Small intestine (tissue), 7 donors: ENCODE measurements at regions not wholly inside any gene's neighbourhood (a gene's known extent, or its start where the extent isn't known, plus 50 kb on each side); places are given as distances from the start of the nearest gene placed in this dataset.

Source experiments
- DNase-seq, 2 donors: peaks; one replicate each; pipeline versions ENCODE4 v3.0.0 to v3.0.0-alpha.2; 2013
- FAIRE-seq: peaks from 2 replicates; lab custom pipeline; 2012; peaks lifted over from hg19 to GRCh38; lab: Jason Lieb, UNC
- H3K27ac ChIP-seq, 3 donors: one replicate each; pipeline ENCODE4 v1.5.1; 2013; ENCODE audit warnings: low read length in 2 of 3, mild to moderate bottlenecking in 2 of 3, control low read depth in 1 of 3, inconsistent platforms in 1 of 3, low read depth in 1 of 3, moderate library complexity in 1 of 3
- H3K27me3 ChIP-seq, 3 donors: one replicate each; pipeline ENCODE4 v1.6.1; 2013; ENCODE audit warnings: low read length in 3 of 3, inconsistent platforms in 1 of 3; ENCODE audit not compliant: control insufficient read depth in 3 of 3, insufficient read depth in 3 of 3
- H3K36me3 ChIP-seq, 3 donors: one replicate each; pipeline ENCODE4 v1.6.1; 2013; ENCODE audit warnings: low read length in 3 of 3, inconsistent platforms in 1 of 3, low read depth in 1 of 3, mild to moderate bottlenecking in 1 of 3, moderate library complexity in 1 of 3; ENCODE audit not compliant: control insufficient read depth in 3 of 3, insufficient read depth in 2 of 3
- H3K4me1 ChIP-seq, 3 donors: one replicate each; pipeline ENCODE4 v1.6.1; 2013; ENCODE audit warnings: low read length in 2 of 3, inconsistent platforms in 1 of 3, low read depth in 1 of 3, mild to moderate bottlenecking in 1 of 3, moderate library complexity in 1 of 3; ENCODE audit not compliant: control insufficient read depth in 3 of 3, insufficient read depth in 2 of 3
- H3K4me3 ChIP-seq, 3 donors: one replicate each; pipeline ENCODE4 v1.5.1; 2013; ENCODE audit warnings: low read length in 3 of 3, control low read depth in 1 of 3, inconsistent platforms in 1 of 3, low read depth in 1 of 3, mild to moderate bottlenecking in 1 of 3, moderate library complexity in 1 of 3
- H3K9me3 ChIP-seq, 2 donors: one replicate each; pipeline ENCODE4 v1.6.1; 2013; ENCODE audit warnings: low read depth in 1 of 2, low read length in 1 of 2; ENCODE audit not compliant: control insufficient read depth in 2 of 2, insufficient read depth in 1 of 2
- WGBS, 3 donors: extraction: QIAGEN DNeasy Blood & Tissue Kit; methylation state at CpG; one replicate each; pipeline ENCODE4 v1.1.7; 2013; 5-methylcytosine and 5-hydroxymethylcytosine counted together
- donor health status: healthy with polysubstance abuse.
- donor health status: control.
- donor health status: control.
- donor health status: Bipolar disorder and iron deficiency.
- donor health status: healthy.

DNA sequence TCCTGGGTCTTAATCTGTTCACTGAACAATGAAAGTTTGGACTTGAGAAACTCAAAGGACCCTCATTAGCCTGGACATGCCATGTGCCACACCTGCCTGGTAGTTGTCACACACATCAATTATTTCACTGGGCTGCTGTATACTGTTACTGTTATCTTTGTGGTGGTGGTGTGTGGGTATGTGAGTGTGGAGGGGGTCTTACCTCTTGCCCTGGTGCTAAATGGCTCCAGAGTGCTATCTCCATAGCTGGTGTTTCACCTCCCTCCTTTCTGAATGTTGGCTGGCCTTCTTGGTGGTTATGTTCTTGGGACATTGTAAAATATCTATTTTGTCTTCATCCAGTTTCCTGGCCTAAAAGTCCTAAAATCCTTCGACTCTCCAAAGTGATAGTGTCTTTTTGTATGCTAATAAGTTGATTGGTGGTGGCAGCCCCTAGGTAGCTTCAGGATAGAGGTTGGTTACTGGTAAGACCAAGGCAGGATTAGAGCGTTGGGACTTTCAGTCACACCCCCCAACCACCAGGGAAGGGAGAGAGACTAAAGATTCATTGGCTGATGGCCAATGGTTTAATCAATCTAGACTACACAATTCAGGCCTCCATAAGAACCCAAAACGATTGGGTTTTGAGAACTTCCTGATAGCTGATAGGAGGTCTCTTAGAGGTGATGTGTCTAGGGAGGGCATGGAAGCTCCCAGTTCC is 328.1 kb downstream of the MYCN start:
- Histone ChIP-seq H3K4me1 (no peaks in the 10 kb centered on the region), H3K27me3 (peaks cover 0 to 2% (median 0%) of the 10 kb centered on the region in 3 donors), H3K27ac (no peak overlapping the region), H3K36me3 (no peaks in the 10 kb centered on the region), H3K4me3 (no peak overlapping the region), H3K9me3 (no peaks in the 10 kb centered on the region)
- FAIRE-seq = no peak
- no peak for DNase-seq
- 52 to 69% (median 59%) methylated on average over 3 of the region's 3 CpGs for WGBS, 3 donors

DNA sequence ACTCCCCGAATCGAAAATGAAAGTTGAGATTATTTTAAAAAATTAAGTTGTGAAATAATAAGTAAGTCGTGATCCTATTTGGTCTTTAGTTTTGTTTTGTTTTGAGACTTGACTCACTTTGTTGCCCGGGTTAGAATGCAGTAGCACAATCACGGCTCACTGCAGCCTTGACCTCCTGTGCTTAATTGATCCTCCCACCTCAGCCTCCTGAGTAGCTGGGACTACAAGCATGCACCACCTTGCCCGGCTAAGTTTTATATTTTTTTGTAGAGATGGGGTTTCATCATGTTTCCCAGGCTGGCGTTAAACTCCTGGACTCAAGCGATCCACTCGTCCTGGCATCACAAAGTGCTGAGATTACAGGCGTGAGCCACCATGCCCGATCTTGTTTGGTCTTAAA is 326.2 kb downstream of the MYCN start:
- no peaks in the 10 kb centered on the region for H3K9me3 ChIP-seq
- no peak for FAIRE-seq
- no peaks in the 10 kb centered on the region for H3K36me3 ChIP-seq
- no peak overlapping the region for H3K4me3 ChIP-seq
- H3K4me1 ChIP-seq = no peaks in the 10 kb centered on the region
- DNase-seq = no peak
- peaks cover 0 to 2% (median 0%) of the 10 kb centered on the region in 3 donors for H3K27me3 ChIP-seq
- WGBS, 3 donors = 85 to 93% (median 92%) methylated on average over 11 of the region's 11 CpGs
- H3K27ac ChIP-seq = no peak overlapping the region

DNA sequence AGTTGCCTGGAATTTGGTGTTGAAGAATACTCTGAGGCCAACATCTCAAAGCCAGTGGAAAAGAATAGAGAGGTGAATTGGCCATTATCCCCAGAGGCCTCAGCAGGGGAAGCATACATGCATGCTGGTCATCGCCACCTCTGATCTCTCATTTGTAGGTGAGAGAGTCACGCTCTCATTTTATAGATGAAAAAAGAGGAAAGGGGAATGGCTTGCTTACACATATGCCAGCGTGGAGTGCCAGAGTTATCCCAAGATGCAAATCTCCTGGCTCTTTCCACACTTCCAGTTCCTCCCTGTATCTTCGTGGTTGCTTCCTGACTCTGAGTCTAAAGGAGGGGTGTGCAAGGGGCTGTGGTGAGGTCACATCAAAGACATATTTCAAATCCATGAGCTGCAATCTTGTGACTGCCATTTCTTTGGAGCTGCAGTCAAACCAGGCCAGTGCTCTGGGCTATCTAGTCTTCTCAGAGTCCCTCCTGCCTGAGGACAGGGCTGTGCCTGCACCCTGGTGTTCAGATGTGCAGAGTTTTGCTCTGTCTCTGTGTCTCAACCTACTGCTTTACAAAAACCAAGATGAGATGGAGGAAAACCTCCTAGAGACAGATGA is 324.7 kb downstream of the MYCN start:
- Histone ChIP-seq H3K4me1 (no peaks in the 10 kb centered on the region), H3K27me3 (peaks cover 0 to 5% (median 0%) of the 10 kb centered on the region in 3 donors), H3K36me3 (no peaks in the 10 kb centered on the region), H3K4me3 (no peak overlapping the region), H3K27ac (no peak overlapping the region), H3K9me3 (no peaks in the 10 kb centered on the region)
- FAIRE-seq (no peak), DNase-seq (no peak)
- 81 to 90% (median 83%) methylated on average over 4 of the region's 4 CpGs for WGBS, 3 donors

DNA sequence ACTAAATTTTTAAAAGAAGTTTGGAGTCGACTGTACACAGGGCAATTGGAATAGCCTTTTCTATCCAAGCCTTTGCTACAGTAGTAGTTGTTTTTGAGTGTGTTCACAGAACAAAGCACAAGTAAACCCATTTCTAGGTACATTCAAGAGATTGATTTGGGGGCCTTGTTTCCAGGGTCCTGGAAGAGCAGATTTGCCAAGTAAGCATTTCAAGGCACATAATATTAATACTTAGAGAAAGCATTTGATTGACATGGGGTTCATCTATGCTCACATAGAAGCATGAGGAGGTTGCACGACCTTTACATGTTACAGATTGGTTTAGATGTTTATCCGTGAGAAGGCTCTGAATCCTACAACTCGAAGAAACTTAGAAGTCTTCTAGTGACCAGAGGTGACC is 324.1 kb downstream of the MYCN start:
- Histone ChIP-seq H3K9me3 (no peaks in the 10 kb centered on the region), H3K36me3 (no peaks in the 10 kb centered on the region), H3K27ac (no peak overlapping the region), H3K4me1 (no peaks in the 10 kb centered on the region), H3K27me3 (peaks cover 0 to 5% (median 0%) of the 10 kb centered on the region in 3 donors), H3K4me3 (no peak overlapping the region)
- no peak for DNase-seq
- FAIRE-seq = no peak
- 82 to 89% (median 85%) methylated on average over 4 of the region's 4 CpGs for WGBS, 3 donors

DNA sequence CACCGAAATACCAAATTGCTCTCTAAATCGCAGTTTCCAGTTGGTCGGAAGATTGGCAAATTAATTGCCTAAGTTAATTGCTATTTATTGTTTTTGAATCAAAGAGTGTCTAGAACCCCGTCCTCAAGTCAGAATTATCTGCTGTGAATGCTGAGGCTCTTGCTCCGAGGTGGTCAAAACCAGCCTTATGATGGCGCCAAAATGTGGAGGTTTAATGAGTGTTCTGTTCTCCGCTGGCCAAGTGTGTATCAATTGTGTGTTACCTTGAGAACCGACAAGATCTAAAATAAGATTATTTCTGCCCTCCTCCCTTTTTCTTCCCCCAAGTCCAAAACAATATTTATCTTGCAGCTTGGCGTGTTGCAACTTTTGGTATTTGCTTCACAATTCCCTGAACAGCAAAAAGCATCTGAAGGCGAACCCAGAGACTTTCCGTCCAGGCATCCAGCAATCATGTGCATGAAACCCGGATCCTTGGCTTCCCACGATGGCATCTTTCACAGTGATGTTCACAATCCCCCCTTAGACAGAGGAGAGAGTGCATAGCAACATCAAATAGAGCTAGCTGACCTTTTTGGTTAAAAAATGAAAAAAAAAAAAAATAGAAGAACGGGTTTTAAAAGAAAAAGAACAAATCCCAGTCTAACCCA is 323.0 kb downstream of the MYCN start:
- H3K4me1 ChIP-seq = no peaks in the 10 kb centered on the region
- no peaks in the 10 kb centered on the region for H3K36me3 ChIP-seq
- peaks cover 0 to 5% (median 0%) of the 10 kb centered on the region in 3 donors for H3K27me3 ChIP-seq
- DNase-seq (no peak), FAIRE-seq (no peak)
- 91 to 92% (median 91%) methylated on average over 14 of the region's 14 CpGs for WGBS, 3 donors
- H3K4me3 ChIP-seq = no peak overlapping the region
- no peak overlapping the region for H3K27ac ChIP-seq
- H3K9me3 ChIP-seq = no peaks in the 10 kb centered on the region

DNA sequence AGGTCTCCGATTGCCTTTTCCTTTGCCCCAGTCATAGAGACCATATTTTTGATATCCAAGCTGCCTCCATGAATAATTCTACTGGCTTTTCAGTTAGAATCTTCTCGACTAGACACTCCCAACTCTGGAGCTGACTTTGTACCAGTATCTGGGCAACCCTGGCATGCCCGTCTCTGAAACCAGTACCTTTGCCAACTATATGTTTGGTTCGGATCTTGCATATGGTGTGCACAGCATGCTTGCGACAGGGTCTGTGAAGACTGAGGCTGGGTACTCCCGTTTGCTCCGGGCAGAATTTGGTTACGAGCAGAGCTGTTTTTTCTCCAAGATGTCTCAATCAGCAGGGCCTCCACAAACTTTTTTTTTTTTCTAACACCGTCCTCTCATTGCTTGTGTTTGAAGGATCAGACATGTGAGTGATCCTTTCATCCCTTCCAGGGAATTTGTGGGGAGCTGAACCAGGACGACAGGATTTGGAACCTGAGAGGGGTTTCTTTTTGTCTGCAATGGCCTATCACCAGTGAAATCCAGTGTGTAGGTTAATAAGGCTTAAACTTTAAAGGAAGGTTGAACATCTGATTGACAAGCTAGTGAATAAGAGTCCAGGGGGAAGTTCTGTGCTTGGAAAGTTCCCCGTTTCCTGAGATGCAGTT is 322.3 kb downstream of the MYCN start:
- DNase-seq = no peak
- no peaks in the 10 kb centered on the region for H3K9me3 ChIP-seq
- no peak overlapping the region for H3K27ac ChIP-seq
- no peaks in the 10 kb centered on the region for H3K36me3 ChIP-seq
- peaks cover 0 to 5% (median 0%) of the 10 kb centered on the region in 3 donors for H3K27me3 ChIP-seq
- WGBS, 3 donors = 84 to 88% (median 84%) methylated on average over 11 of the region's 11 CpGs
- no peaks in the 10 kb centered on the region for H3K4me1 ChIP-seq
- FAIRE-seq = no peak
- H3K4me3 ChIP-seq = no peak overlapping the region

DNA sequence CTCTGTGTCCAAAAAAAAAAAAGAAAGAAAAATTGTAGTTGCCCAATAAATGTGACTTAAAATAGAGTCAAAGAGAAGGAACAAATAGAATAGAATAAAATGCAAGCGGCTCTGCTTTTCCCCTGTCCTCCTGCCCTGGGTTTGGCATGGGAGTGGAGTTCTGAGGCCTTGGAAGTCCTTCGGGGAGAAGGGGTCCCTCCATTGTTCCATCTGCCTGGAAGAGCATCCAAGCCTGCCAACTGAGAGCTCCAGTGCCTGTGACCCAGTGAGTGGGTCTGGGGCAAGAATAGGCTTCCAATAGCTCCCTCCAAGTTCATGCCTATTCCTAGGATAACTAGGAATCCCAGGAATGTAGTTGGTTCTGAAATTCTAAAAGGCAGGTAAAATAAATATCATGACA is 321.4 kb downstream of the MYCN start:
- Histone ChIP-seq H3K36me3 (no peaks in the 10 kb centered on the region), H3K4me1 (no peaks in the 10 kb centered on the region), H3K27ac (no peak overlapping the region), H3K9me3 (no peaks in the 10 kb centered on the region), H3K4me3 (no peak overlapping the region), H3K27me3 (peaks cover 0 to 5% (median 0%) of the 10 kb centered on the region in 3 donors)
- no peak for FAIRE-seq
- DNase-seq = no peak
- WGBS, 3 donors = 89 to 97% (median 95%) methylated on average over 2 of the region's 2 CpGs

DNA sequence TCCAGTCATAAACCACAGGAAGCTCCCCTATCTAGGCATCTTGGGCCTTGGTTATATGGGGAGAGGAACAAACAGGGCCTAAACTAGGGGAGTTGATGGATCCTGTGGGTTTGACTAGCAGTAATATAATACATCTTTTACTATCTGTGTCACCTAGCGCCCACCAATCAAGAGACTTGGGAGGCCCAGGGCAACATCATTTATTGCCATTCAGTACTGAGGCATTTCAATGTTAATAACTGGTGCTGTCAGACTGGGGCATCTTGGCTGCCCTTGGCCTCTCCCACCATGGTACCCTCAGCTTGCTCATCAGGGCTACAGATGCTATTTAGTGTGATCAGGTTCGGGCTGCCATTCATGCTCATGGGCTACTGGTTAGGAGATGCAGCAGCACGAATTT is 320.7 kb downstream of the MYCN start:
- Histone ChIP-seq H3K36me3 (no peaks in the 10 kb centered on the region), H3K4me1 (no peaks in the 10 kb centered on the region), H3K4me3 (no peak overlapping the region), H3K9me3 (no peaks in the 10 kb centered on the region), H3K27ac (no peak overlapping the region), H3K27me3 (peaks cover 0 to 5% (median 0%) of the 10 kb centered on the region in 3 donors)
- FAIRE-seq (no peak), DNase-seq (no peak)
- WGBS, 3 donors = 78 to 94% (median 90%) methylated on average over 3 of the region's 3 CpGs
